KOPT-K1 (cell line): ENCODE measurements at regions not wholly inside any gene's neighbourhood (a gene's known extent, or its start where the extent isn't known, plus 50 kb on each side); places are given as distances from the start of the nearest gene placed in this dataset.
"Not testable (repeated sequence)": the region's sequence is repeated elsewhere in the genome, so short reads cannot be mapped to it uniquely, and the experiment has no call there.

Source experiments
- H3K27ac ChIP-seq: fragments of 200-600 bp; sonication (generic); 2 replicates; pipeline ENCODE4 v1.5.1; 2016; ENCODE audit warnings: antibody characterized with exemption, mild to moderate bottlenecking, low read depth, low read length; ENCODE audit not compliant: poor library complexity, severe bottlenecking
- H3K36me3 ChIP-seq: fragments of 200-600 bp; sonication (generic); 2 replicates; pipeline ENCODE4 v1.5.1; 2017; ENCODE audit warnings: antibody characterized with exemption, mild to moderate bottlenecking, low read length, moderate library complexity; ENCODE audit not compliant: insufficient read depth
- H3K9me3 ChIP-seq: fragments of 200-600 bp; sonication (generic); 2 replicates; pipeline ENCODE4 v1.5.1; 2017; ENCODE audit warnings: antibody characterized with exemption, low read length, mild to moderate bottlenecking; ENCODE audit not compliant: insufficient read depth, poor library complexity, severe bottlenecking

GRCh38 chr13:89406096-89406495 is 1734.9 kb downstream of the SLITRK5 start:
- not testable (repeated sequence) for H3K9me3 ChIP-seq, H3K27ac ChIP-seq, H3K36me3 ChIP-seq

DNA sequence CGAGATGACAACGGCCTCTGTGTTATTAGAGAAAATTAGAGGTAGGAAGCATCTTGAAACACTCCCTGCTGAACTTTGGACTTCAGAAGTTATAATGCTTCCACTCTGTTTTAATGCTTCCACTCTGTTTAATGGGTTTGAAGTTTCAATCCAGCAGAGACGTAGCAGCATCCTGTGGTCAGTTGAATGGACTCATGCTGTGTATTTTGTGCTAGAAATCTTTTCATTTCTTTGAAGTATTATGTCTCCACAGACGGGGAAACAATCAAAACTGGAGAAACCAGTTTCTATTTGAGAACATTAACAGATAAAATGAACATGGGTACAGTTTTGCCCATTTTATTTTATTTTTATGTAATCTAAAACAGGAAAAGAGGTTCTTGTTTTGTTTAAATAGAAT is 1736.2 kb downstream of the SLITRK5 start:
- Histone ChIP-seq H3K27ac (no peak overlapping the region), H3K36me3 (no peaks in the 10 kb centered on the region), H3K9me3 (no peaks in the 10 kb centered on the region)

DNA sequence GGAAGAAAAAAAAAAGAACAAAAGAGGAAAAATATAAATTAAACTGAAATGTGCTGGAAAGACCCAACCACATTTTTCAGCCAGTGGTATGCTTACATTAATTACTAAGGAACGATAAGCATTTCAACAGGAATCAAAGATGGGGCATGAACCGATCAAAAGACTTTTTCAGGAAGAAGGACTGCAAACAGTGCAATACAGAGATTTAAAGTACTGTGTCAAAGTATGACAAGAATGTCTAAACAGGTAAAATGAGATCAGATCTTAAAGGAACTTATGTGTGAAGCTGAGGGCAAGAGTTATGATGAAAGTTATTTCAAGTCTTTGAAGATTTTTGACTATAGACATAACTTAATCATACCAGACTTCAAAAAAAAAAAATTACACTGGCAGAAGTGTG is 1761.8 kb downstream of the SLITRK5 start:
- Histone ChIP-seq H3K27ac (no peak overlapping the region), H3K9me3 (no peaks in the 10 kb centered on the region), H3K36me3 (no peaks in the 10 kb centered on the region)

DNA sequence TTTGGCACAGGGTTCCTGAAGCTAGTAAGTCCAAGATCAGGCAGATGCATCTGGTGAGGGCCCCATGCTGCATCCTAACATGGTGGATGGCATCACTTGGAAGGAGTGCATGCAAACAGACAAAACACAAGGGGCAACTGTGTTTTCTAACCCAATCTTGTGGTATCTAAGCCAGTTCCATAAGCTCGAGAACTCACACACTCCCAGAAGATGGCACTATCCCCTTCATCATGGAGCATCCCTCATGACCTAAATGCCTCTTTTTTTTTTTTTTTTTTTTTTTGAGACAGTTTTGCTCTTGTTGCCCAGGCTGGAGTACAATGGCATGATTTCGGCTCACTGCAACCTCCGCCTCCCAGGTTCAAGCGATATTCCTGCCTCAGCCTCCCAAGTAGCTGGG is 1763.5 kb downstream of the SLITRK5 start:
- not testable (repeated sequence) for H3K36me3 ChIP-seq, H3K9me3 ChIP-seq, H3K27ac ChIP-seq

DNA sequence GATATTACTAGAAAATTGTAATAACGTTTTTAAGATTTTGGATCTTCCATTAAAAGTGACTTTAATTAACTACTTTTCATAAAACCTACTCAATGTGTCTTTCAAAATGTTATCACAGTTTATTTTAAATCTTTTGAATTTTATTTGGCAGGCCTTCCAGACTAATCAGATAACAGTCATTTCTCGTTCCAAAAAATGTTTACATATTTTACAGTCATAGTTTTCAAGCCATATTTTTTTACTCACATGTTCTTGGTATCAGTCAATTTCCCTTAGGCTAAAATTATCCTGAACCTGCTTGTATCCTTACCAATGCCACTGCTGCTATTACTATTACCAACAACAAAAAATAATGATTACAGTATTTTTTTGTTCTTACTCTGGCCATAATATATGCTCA is 1783.5 kb downstream of the SLITRK5 start:
- Histone ChIP-seq H3K9me3 (no peaks in the 10 kb centered on the region), H3K36me3 (no peaks in the 10 kb centered on the region)

GRCh38 chr13:89455225-89455624 is 1784.1 kb downstream of the SLITRK5 start:
- Histone ChIP-seq H3K36me3 (no peaks in the 10 kb centered on the region), H3K9me3 (no peaks in the 10 kb centered on the region), H3K27ac (no peak overlapping the region)

More for the DNA sequence above, 1783.5 kb downstream of the SLITRK5 start:
- H3K27ac ChIP-seq = no peak overlapping the region

DNA sequence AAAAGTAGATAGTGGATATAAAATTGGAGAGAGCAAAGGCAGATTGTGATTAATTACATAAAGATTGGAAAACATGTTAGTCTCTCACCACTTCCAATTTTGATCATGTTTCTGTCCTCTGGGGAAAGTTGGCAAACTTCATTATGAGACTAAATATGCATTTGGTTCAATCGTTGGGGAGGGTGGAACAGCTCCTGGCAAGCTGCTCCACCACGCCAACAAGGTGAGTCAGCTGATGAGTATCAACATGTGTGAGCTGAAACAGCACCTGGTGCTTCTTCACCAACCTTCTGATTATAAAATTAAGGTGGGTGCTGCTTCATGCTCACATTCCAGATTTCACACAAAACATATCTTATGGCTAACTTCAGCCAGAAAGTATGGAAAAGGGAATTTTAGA is 1784.6 kb downstream of the SLITRK5 start:
- no peak overlapping the region for H3K27ac ChIP-seq
- H3K9me3 ChIP-seq = no peaks in the 10 kb centered on the region
- H3K36me3 ChIP-seq = no peaks in the 10 kb centered on the region

GRCh38 chr13:89457977-89458376 is 1786.8 kb downstream of the SLITRK5 start:
- Histone ChIP-seq H3K36me3 (no peaks in the 10 kb centered on the region), H3K9me3 (no peaks in the 10 kb centered on the region), H3K27ac (no peak overlapping the region)

DNA sequence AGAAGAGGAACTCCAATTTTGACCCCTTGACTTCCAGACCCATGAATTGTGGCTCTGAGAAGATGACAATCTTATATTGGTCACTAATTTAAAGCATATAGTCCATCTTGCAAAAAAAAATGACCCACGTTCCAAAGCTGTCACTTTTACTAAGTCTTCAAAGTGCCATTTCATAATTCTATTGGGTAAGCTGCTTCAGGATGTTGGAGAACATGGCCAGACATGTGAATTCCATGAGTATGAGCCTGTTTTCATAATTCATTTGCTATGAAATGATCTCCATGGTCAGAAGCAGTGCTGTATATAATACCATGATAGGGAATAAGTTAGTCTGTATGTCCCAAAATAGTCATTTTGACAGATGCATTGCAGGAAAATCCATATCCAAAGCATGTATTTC is 1787.3 kb downstream of the SLITRK5 start:
- Histone ChIP-seq H3K36me3 (no peaks in the 10 kb centered on the region), H3K27ac (no peak overlapping the region), H3K9me3 (no peaks in the 10 kb centered on the region)

DNA sequence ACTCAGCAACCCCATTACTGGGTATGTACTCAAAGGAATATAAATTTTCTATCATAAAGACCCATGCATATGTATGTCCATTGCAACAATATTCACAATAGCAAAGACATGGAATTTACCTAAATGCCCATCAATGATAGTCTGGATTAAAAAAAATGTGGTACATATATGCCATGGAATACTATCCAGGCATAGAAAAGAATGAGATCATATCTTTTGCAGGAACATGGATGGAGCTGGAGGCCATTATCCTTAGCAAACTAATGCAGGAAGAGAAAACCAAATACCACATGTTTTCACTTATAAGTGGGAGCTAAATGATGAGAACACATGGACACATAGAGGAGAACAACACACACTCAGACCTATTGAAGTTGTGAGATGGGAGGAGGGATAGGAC is 1789.7 kb downstream of the SLITRK5 start:
- H3K9me3 ChIP-seq, H3K27ac ChIP-seq, H3K36me3 ChIP-seq: not testable (repeated sequence)

- Histone ChIP-seq H3K9me3 (no peaks in the 10 kb centered on the region), H3K36me3 (no peaks in the 10 kb centered on the region), H3K27ac (no peak overlapping the region)
Measured at GRCh38 chr13:89465366-89465765, 1794.2 kb downstream of the SLITRK5 start.

- H3K36me3 ChIP-seq = no peaks in the 10 kb centered on the region
- no peak overlapping the region for H3K27ac ChIP-seq
- no peaks in the 10 kb centered on the region for H3K9me3 ChIP-seq
Measured at GRCh38 chr13:89468081-89468480, 1796.9 kb downstream of the SLITRK5 start.

DNA sequence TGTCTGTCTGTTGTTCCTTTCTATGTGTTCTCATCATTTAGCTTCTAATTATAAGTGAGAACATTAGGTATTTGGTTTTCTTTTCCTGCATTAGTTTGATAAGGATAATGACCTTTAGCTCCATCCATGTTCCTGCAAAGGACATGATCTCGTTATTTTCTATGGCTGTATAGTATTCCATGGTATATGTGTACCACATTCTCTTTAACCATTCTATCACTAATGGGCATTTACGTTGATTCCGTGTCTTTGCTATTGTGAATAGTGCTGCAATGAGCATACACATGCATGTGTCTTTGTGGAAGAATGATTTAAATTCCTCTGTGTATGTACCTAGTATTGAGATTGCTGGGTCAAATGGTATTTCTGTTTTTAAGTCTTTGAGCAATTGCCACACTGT is 1799.7 kb downstream of the SLITRK5 start:
- H3K9me3 ChIP-seq = no peaks in the 10 kb centered on the region
- H3K36me3 ChIP-seq = no peaks in the 10 kb centered on the region
- no peak overlapping the region for H3K27ac ChIP-seq

DNA sequence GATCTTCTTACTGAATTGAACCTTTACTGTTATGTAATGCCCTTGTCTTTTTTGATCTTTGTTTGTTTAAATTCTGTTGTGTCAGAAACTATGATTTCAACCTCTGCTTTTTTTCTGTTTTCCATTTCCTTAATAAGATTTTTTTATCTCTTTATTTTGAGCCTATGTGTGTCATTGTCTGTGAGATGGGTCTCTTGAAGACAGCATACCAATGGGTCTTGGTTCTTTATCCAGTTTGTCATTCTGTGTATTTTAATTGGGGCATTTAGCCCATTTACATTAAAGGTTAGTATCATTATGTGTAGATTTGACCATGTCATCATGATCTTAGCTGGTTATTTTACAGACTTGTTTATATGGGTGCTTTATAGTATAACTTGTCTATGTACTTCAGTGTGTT is 1803.3 kb downstream of the SLITRK5 start:
- Histone ChIP-seq H3K36me3 (no peaks in the 10 kb centered on the region), H3K9me3 (no peaks in the 10 kb centered on the region), H3K27ac (no peak overlapping the region)

DNA sequence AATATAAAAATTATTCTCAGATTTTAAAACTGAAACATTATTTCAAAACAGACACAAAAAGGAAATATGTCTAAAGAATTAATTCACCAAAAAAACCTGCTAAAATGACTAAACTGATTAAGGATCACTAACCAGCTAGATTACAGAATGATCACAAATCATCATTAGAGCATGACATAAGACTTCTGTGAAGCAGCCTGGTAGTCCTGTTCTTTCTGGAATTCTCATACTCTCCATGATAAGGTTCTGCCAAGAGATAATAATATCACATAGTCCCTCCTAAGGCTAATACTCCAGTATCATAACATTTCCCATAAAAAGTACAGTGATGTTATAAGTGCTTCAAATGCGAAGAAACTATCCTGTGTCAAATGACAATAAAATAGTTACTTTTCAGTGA is 1814.9 kb downstream of the SLITRK5 start:
- no peaks in the 10 kb centered on the region for H3K9me3 ChIP-seq
- no peaks in the 10 kb centered on the region for H3K36me3 ChIP-seq
- no peak overlapping the region for H3K27ac ChIP-seq

GRCh38 chr13:89486709-89487108 is 1815.5 kb downstream of the SLITRK5 start:
- Histone ChIP-seq H3K9me3 (no peaks in the 10 kb centered on the region), H3K36me3 (no peaks in the 10 kb centered on the region), H3K27ac (no peak overlapping the region)

- Histone ChIP-seq H3K27ac (no peak overlapping the region), H3K36me3 (no peaks in the 10 kb centered on the region), H3K9me3 (no peaks in the 10 kb centered on the region)
Measured at GRCh38 chr13:89490661-89491060, 1819.5 kb downstream of the SLITRK5 start.
